ENCODE measurements at regions not wholly inside any gene's neighbourhood (a gene's known extent, or its start where the extent isn't known, plus 50 kb on each side); places are given as distances from the start of the nearest gene placed in this dataset.

DNA sequence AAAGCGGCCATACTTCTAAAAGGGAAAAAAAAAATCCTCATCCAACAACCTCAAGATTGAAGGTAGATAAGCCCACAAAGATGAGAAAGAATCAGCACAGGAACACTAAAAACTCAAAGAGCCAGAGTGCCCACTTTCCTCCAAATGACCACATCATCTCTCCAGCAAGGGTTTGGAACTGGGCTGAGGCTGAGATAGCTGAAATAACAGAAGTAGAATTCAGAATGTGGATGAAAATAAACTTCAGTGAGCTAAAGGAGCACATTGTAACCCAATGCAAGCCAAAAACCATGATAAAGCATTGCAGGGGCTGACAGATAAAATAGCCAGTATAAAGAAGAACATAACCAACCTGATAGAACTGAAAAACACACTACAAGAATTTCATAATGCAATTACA is 158.7 kb upstream of the UBE2E2 start:
- no peak for TF ChIP-seq TAF1 (IDR thresholded peaks at IDR 0.05; ENCODE audit: borderline replicate concordance, insufficient read depth, low read length)
- no peak for TF ChIP-seq POLR2AphosphoS5 (IDR thresholded peaks at IDR 0.05; ENCODE audit: low read depth, low read length)
- TF ChIP-seq REST (IDR thresholded peaks at IDR 0.05; ENCODE audit: insufficient read depth in 1 of 2, low read depth in 2 of 2, low read length in 2 of 2), result no peak
- TF ChIP-seq SIN3A (IDR thresholded peaks at IDR 0.05; ENCODE audit: borderline replicate concordance, insufficient read depth, low read length), result no peak
- TF ChIP-seq FOXP2 (optimal IDR thresholded peaks at IDR 0.05; ENCODE audit: borderline replicate concordance, extremely low read depth, extremely low read length, insufficient read depth), result no peak
